HEK293 (cell line): ENCODE measurements at regions not wholly inside any gene's neighbourhood (a gene's known extent, or its start where the extent isn't known, plus 50 kb on each side); places are given as distances from the start of the nearest gene placed in this dataset.

Source experiments
- HOXC10 ChIP-seq: sonication (generic); formaldehyde crosslinking; IDR thresholded peaks from 2 replicates; pipeline ENCODE4 v1.8.1; 2023; ENCODE audit warnings: mild to moderate bottlenecking, missing genetic modification reagents
- IKZF3 ChIP-seq: fragments of 450-650 bp; IDR thresholded peaks from 2 replicates; pipeline ENCODE4 v1.5.0; 2018; ENCODE audit warnings: missing biosample characterization, mild to moderate bottlenecking, missing genetic modification characterization, moderate library complexity
- KLF9 ChIP-seq: fragments of 450-650 bp; formaldehyde crosslinking; IDR thresholded peaks from 2 replicates; pipeline ENCODE4 v1.5.1; 2016; ENCODE audit warnings: missing biosample characterization, missing genetic modification characterization, low read depth
- MEIS1 ChIP-seq: sonication (generic); formaldehyde crosslinking; IDR thresholded peaks from 2 replicates; pipeline ENCODE4 v1.8.1; 2022; ENCODE audit warnings: missing genetic modification reagents, mild to moderate bottlenecking, borderline replicate concordance
- OVOL3 ChIP-seq: fragments of 450-650 bp; formaldehyde crosslinking; IDR thresholded peaks from 2 replicates; pipeline ENCODE4 v1.5.1; 2016; ENCODE audit warnings: missing biosample characterization, missing genetic modification characterization
- SCRT1 ChIP-seq: fragments of 450-650 bp; formaldehyde crosslinking; IDR thresholded peaks from 2 replicates; pipeline ENCODE4 v1.5.1; 2016; ENCODE audit warnings: missing biosample characterization, missing genetic modification characterization, borderline replicate concordance
- SP3 ChIP-seq: fragments of 450-650 bp; formaldehyde crosslinking; IDR thresholded peaks from 2 replicates; pipeline ENCODE4 v1.5.1; 2016; ENCODE audit warnings: missing biosample characterization, missing genetic modification characterization
- WT1 ChIP-seq: fragments of 450-650 bp; formaldehyde crosslinking; IDR thresholded peaks from 2 replicates; pipeline ENCODE4 v1.5.1; 2016; ENCODE audit warnings: missing biosample characterization, missing genetic modification characterization
- ZEB2 ChIP-seq: fragments of 450-650 bp; formaldehyde crosslinking; IDR thresholded peaks from 2 replicates; pipeline ENCODE4 v1.5.1; 2016; ENCODE audit warnings: missing biosample characterization, missing genetic modification characterization
- ZFHX2 ChIP-seq: fragments of 450-650 bp; formaldehyde crosslinking; conservative IDR thresholded peaks from 2 replicates; pipeline ENCODE4 v1.5.1; 2016; ENCODE audit warnings: missing biosample characterization, missing genetic modification characterization
- ZFP41 ChIP-seq: fragments of 450-650 bp; formaldehyde crosslinking; IDR thresholded peaks from 2 replicates; pipeline ENCODE4 v1.5.1; 2016; ENCODE audit warnings: missing biosample characterization, missing genetic modification characterization, borderline replicate concordance
- ZNF138 ChIP-seq: fragments of 450-650 bp; formaldehyde crosslinking; IDR thresholded peaks from 2 replicates; pipeline ENCODE4 v1.5.1; 2016; ENCODE audit warnings: missing biosample characterization, missing genetic modification characterization, borderline replicate concordance
- ZNF140 ChIP-seq: fragments of 450-650 bp; formaldehyde crosslinking; IDR thresholded peaks from 2 replicates; pipeline ENCODE4 v1.5.1; 2016; ENCODE audit warnings: missing biosample characterization, missing genetic modification characterization
- ZNF302 ChIP-seq: fragments of 450-650 bp; formaldehyde crosslinking; IDR thresholded peaks from 2 replicates; pipeline ENCODE4 v1.5.1; 2016; ENCODE audit warnings: missing biosample characterization, missing genetic modification characterization, low read depth
- ZNF366 ChIP-seq: fragments of 450-650 bp; formaldehyde crosslinking; conservative IDR thresholded peaks from 2 replicates; pipeline ENCODE4 v1.5.1; 2016; ENCODE audit warnings: missing biosample characterization, missing genetic modification characterization
- ZNF423 ChIP-seq: fragments of 450-650 bp; formaldehyde crosslinking; IDR thresholded peaks from 2 replicates; pipeline ENCODE4 v1.5.1; 2016; ENCODE audit warnings: missing biosample characterization, missing genetic modification characterization
- ZNF426 ChIP-seq: fragments of 450-650 bp; formaldehyde crosslinking; IDR thresholded peaks from 2 replicates; pipeline ENCODE4 v1.5.1; 2017; ENCODE audit warnings: missing biosample characterization, missing genetic modification characterization, mild to moderate bottlenecking, inconsistent platforms, moderate library complexity
- ZNF654 ChIP-seq: fragments of 450-650 bp; formaldehyde crosslinking; IDR thresholded peaks from 2 replicates; pipeline ENCODE4 v1.5.1; 2016; ENCODE audit warnings: low read depth, missing biosample characterization, missing genetic modification characterization
- ZXDB ChIP-seq: fragments of 450-650 bp; formaldehyde crosslinking; IDR thresholded peaks from 2 replicates; pipeline ENCODE4 v1.5.1; 2016; ENCODE audit warnings: missing biosample characterization, missing genetic modification characterization
- TF ChIP-seq, protein P1 (sequence below): fragments of 450-650 bp; formaldehyde crosslinking; IDR thresholded peaks from 2 replicates; pipeline ENCODE4 v1.5.1; 2016; ENCODE audit warnings: missing biosample characterization, missing genetic modification characterization, borderline replicate concordance
- TF ChIP-seq, protein P2 (sequence below): IDR thresholded peaks from 2 replicates; pipeline ENCODE4 v1.6.1; 2011; ENCODE audit warnings: mild to moderate bottlenecking, low read depth, low read length, borderline replicate concordance
- TF ChIP-seq, protein P3 (sequence below): fragments of 450-650 bp; formaldehyde crosslinking; IDR thresholded peaks from 2 replicates; pipeline ENCODE4 v1.5.1; 2016; ENCODE audit warnings: missing biosample characterization, missing genetic modification characterization
- TF ChIP-seq, protein P4 (sequence below): fragments of 450-650 bp; formaldehyde crosslinking; IDR thresholded peaks from 2 replicates; pipeline ENCODE4 v1.5.1; 2017; ENCODE audit warnings: missing biosample characterization, missing genetic modification characterization
- TF ChIP-seq, protein P5 (sequence below): fragments of 450-650 bp; formaldehyde crosslinking; IDR thresholded peaks from 2 replicates; pipeline ENCODE4 v1.5.1; 2016; ENCODE audit warnings: missing biosample characterization, missing genetic modification characterization
- TF ChIP-seq, protein P6 (sequence below): fragments of 450-650 bp; formaldehyde crosslinking; IDR thresholded peaks from 2 replicates; pipeline ENCODE4 v1.5.1; 2016; ENCODE audit warnings: missing biosample characterization, missing genetic modification characterization

DNA sequence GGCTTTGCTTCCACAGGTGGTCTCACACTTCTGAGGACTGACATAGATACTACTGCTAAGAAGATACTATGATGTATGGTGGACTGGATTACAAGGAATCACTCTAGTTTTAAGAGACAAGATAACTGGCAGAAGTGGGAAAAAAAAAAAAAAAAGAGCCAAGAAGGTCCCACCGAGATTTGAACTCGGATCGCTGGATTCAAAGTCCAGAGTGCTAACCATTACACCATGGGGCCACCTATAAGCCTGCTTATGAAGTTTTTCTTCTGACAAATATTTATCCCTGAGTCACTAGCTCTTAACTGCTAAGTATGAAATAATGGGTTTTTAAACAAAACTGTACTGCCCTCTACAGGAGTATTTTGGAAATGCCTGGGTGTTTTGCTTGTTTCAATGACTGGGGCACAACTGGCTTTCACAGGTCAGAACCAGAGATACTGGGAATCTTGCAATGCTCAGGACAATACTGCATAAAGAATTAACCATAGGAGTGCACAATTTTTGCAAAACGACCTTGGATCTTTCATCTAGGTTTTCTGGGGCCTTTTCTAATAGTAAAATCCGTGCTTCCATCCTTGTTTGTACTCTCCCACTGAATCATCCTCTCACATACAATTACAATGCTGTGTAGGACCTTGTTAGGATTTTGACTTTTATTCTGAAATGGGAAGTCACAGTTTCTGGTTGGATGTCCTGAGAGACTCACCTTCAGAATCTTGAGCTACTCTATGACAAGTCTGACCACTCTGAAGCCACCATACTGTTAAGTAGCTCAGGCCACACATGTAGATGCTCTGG, 116.3 kb downstream of the OR2B2 start (continued):
- TF ChIP-seq HOXC10 (CRISPR knock-in tag) = no peak
- peak; percentile 95 for TF ChIP-seq SCRT1 (tag by site-specific recombination)
- peak; percentile 76 for TF ChIP-seq ZEB2 (tag by site-specific recombination)
- TF ChIP-seq ZFP41 (tag by site-specific recombination) = no peak
- TF ChIP-seq IKZF3 (tag by site-specific recombination) = no peak
- TF ChIP-seq, protein P1, sequence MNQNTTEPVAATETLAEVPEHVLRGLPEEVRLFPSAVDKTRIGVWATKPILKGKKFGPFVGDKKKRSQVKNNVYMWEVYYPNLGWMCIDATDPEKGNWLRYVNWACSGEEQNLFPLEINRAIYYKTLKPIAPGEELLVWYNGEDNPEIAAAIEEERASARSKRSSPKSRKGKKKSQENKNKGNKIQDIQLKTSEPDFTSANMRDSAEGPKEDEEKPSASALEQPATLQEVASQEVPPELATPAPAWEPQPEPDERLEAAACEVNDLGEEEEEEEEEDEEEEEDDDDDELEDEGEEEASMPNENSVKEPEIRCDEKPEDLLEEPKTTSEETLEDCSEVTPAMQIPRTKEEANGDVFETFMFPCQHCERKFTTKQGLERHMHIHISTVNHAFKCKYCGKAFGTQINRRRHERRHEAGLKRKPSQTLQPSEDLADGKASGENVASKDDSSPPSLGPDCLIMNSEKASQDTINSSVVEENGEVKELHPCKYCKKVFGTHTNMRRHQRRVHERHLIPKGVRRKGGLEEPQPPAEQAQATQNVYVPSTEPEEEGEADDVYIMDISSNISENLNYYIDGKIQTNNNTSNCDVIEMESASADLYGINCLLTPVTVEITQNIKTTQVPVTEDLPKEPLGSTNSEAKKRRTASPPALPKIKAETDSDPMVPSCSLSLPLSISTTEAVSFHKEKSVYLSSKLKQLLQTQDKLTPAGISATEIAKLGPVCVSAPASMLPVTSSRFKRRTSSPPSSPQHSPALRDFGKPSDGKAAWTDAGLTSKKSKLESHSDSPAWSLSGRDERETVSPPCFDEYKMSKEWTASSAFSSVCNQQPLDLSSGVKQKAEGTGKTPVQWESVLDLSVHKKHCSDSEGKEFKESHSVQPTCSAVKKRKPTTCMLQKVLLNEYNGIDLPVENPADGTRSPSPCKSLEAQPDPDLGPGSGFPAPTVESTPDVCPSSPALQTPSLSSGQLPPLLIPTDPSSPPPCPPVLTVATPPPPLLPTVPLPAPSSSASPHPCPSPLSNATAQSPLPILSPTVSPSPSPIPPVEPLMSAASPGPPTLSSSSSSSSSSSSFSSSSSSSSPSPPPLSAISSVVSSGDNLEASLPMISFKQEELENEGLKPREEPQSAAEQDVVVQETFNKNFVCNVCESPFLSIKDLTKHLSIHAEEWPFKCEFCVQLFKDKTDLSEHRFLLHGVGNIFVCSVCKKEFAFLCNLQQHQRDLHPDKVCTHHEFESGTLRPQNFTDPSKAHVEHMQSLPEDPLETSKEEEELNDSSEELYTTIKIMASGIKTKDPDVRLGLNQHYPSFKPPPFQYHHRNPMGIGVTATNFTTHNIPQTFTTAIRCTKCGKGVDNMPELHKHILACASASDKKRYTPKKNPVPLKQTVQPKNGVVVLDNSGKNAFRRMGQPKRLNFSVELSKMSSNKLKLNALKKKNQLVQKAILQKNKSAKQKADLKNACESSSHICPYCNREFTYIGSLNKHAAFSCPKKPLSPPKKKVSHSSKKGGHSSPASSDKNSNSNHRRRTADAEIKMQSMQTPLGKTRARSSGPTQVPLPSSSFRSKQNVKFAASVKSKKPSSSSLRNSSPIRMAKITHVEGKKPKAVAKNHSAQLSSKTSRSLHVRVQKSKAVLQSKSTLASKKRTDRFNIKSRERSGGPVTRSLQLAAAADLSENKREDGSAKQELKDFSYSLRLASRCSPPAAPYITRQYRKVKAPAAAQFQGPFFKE (tag by site-specific recombination) = no peak
- TF ChIP-seq MEIS1 = no peak
- TF ChIP-seq SP3 (tag by site-specific recombination) = 0 out of 2 replicates have a peak, but pooled peaks have one; percentile 30
- TF ChIP-seq, protein P2, sequence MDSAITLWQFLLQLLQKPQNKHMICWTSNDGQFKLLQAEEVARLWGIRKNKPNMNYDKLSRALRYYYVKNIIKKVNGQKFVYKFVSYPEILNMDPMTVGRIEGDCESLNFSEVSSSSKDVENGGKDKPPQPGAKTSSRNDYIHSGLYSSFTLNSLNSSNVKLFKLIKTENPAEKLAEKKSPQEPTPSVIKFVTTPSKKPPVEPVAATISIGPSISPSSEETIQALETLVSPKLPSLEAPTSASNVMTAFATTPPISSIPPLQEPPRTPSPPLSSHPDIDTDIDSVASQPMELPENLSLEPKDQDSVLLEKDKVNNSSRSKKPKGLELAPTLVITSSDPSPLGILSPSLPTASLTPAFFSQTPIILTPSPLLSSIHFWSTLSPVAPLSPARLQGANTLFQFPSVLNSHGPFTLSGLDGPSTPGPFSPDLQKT = no peak
- no peak for TF ChIP-seq ZNF423 (tag by site-specific recombination)
- TF ChIP-seq OVOL3 (tag by site-specific recombination) = no peak
- TF ChIP-seq ZNF366 (tag by site-specific recombination) = 0 out of 2 replicates have a peak, but pooled peaks have one; percentile 17
- 0 out of 2 replicates have a peak, but pooled peaks have one; percentile 28 for TF ChIP-seq KLF9 (tag by site-specific recombination)
- no peak for TF ChIP-seq ZFHX2
- TF ChIP-seq, protein P3, sequence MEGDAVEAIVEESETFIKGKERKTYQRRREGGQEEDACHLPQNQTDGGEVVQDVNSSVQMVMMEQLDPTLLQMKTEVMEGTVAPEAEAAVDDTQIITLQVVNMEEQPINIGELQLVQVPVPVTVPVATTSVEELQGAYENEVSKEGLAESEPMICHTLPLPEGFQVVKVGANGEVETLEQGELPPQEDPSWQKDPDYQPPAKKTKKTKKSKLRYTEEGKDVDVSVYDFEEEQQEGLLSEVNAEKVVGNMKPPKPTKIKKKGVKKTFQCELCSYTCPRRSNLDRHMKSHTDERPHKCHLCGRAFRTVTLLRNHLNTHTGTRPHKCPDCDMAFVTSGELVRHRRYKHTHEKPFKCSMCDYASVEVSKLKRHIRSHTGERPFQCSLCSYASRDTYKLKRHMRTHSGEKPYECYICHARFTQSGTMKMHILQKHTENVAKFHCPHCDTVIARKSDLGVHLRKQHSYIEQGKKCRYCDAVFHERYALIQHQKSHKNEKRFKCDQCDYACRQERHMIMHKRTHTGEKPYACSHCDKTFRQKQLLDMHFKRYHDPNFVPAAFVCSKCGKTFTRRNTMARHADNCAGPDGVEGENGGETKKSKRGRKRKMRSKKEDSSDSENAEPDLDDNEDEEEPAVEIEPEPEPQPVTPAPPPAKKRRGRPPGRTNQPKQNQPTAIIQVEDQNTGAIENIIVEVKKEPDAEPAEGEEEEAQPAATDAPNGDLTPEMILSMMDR (tag by site-specific recombination) = peak; percentile 74
- TF ChIP-seq ZNF654 (tag by site-specific recombination) = peak; percentile 95
- TF ChIP-seq WT1 (tag by site-specific recombination) = no peak; the same call in 1 of the 2 replicates
- TF ChIP-seq ZNF138 (tag by site-specific recombination) = no peak
- TF ChIP-seq ZXDB (tag by site-specific recombination) = peak; percentile 77
- no peak for TF ChIP-seq ZNF426
- no peak for TF ChIP-seq ZNF140 (tag by site-specific recombination)
- TF ChIP-seq, protein P4, sequence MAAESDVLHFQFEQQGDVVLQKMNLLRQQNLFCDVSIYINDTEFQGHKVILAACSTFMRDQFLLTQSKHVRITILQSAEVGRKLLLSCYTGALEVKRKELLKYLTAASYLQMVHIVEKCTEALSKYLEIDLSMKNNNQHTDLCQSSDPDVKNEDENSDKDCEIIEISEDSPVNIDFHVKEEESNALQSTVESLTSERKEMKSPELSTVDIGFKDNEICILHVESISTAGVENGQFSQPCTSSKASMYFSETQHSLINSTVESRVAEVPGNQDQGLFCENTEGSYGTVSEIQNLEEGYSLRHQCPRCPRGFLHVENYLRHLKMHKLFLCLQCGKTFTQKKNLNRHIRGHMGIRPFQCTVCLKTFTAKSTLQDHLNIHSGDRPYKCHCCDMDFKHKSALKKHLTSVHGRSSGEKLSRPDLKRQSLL (tag by site-specific recombination) = no peak
- TF ChIP-seq ZNF302 (tag by site-specific recombination) = no peak
- TF ChIP-seq, protein P5, sequence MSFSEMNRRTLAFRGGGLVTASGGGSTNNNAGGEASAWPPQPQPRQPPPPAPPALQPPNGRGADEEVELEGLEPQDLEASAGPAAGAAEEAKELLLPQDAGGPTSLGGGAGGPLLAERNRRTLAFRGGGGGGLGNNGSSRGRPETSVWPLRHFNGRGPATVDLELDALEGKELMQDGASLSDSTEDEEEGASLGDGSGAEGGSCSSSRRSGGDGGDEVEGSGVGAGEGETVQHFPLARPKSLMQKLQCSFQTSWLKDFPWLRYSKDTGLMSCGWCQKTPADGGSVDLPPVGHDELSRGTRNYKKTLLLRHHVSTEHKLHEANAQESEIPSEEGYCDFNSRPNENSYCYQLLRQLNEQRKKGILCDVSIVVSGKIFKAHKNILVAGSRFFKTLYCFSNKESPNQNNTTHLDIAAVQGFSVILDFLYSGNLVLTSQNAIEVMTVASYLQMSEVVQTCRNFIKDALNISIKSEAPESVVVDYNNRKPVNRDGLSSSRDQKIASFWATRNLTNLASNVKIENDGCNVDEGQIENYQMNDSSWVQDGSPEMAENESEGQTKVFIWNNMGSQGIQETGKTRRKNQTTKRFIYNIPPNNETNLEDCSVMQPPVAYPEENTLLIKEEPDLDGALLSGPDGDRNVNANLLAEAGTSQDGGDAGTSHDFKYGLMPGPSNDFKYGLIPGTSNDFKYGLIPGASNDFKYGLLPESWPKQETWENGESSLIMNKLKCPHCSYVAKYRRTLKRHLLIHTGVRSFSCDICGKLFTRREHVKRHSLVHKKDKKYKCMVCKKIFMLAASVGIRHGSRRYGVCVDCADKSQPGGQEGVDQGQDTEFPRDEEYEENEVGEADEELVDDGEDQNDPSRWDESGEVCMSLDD (tag by site-specific recombination) = no peak
- TF ChIP-seq, protein P6, sequence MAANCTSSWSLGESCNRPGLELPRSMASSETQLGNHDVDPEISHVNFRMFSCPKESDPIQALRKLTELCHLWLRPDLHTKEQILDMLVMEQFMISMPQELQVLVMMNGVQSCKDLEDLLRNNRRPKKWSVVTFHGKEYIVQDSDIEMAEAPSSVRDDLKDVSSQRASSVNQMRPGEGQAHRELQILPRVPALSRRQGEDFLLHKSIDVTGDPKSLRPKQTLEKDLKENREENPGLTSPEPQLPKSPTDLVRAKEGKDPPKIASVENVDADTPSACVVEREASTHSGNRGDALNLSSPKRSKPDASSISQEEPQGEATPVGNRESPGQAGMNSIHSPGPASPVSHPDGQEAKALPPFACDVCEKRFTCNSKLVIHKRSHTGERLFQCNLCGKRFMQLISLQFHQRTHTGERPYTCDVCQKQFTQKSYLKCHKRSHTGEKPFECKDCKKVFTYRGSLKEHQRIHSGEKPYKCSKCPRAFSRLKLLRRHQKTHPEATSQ (tag by site-specific recombination) = no peak
